Mucosa of descending colon (tissue), 3 donors: ENCODE measurements at regions not wholly inside any gene's neighbourhood (a gene's known extent, or its start where the extent isn't known, plus 50 kb on each side); places are given as distances from the start of the nearest gene placed in this dataset.

ENCODE experiments used
- ATAC-seq: fragments of 200-7000 bp; cut with Tn5 transposase; one replicate; pipeline ENCODE4 v1.9.1; 2020; ENCODE audit warnings: mild to moderate bottlenecking, moderate library complexity
- DNase-seq, 3 donors: peaks; one replicate each; pipeline ENCODE4 v3.0.0-alpha.2; 2020
- H3K36me3 ChIP-seq: fragments of 200-600 bp; one replicate; pipeline ENCODE4 v1.8.0; 2021; ENCODE audit warnings: low read depth, mild to moderate bottlenecking
- H3K4me1 ChIP-seq: fragments of 200-600 bp; one replicate; pipeline ENCODE4 v1.8.0; 2021; ENCODE audit warnings: low read depth, mild to moderate bottlenecking
- H3K4me3 ChIP-seq: fragments of 200-600 bp; one replicate; pipeline ENCODE4 v1.8.0; 2021; ENCODE audit warnings: mild to moderate bottlenecking
- H3K9me3 ChIP-seq: fragments of 200-600 bp; one replicate; pipeline ENCODE4 v1.8.0; 2021; ENCODE audit warnings: mild to moderate bottlenecking
- CTCF ChIP-seq: fragments of 200-600 bp; IDR thresholded peaks from one replicate; pipeline ENCODE4 v1.8.0; 2022; ENCODE audit warnings: antibody characterized with exemption, mild to moderate bottlenecking
- intact Hi-C, 2 donors: fragments of 100-400 bp; cut with DNase I in 1 of 2; cut with micrococcal nuclease in 1 of 2; formaldehyde crosslinking; loops; one replicate each; pipeline versions ENCODE4 v1.11.0 to v1.11.1; 2022; cut with DNase I, micrococcal nuclease
- donor health status: DM: no; HTN: no; CAD: no; lungs with moderate emphysema.
- donor health status: DM: no; HTN: no; CAD: no.
- donor health status: DM: no; HTN: yes; CAD: no.

GRCh38 chr2:17276220-17276619, 242.0 kb downstream of the RAD51AP2 start:
- ATAC-seq = no peak
- intact Hi-C loops = no loop called here
- no peak for TF ChIP-seq CTCF

GRCh38 chr2:17272652-17273525, 245.4 kb downstream of the RAD51AP2 start:
- DNase-seq = no peak
- Histone ChIP-seq H3K4me1 (no peaks in the 10 kb centered on the region), H3K36me3 (no peaks in the 10 kb centered on the region), H3K9me3 (no peaks in the 10 kb centered on the region), H3K4me3 (no peak overlapping the region)
- intact Hi-C loops = no loop called here
- TF ChIP-seq CTCF = no peak
- ATAC-seq = no peak

More at GRCh38 chr2:17276220-17276619, 242.0 kb downstream of the RAD51AP2 start:
- no peak for DNase-seq
- Histone ChIP-seq H3K4me1 (no peaks in the 10 kb centered on the region), H3K4me3 (no peak overlapping the region), H3K9me3 (no peaks in the 10 kb centered on the region), H3K36me3 (no peaks in the 10 kb centered on the region)

GRCh38 chr2:17272170-17272569, 246.1 kb downstream of the RAD51AP2 start:
- no peak overlapping the region for H3K4me3 ChIP-seq
- intact Hi-C loops = no loop called here
- H3K9me3 ChIP-seq = no peaks in the 10 kb centered on the region
- DNase-seq = no peak
- no peak for ATAC-seq
- TF ChIP-seq CTCF = no peak
- no peaks in the 10 kb centered on the region for H3K36me3 ChIP-seq
- H3K4me1 ChIP-seq = no peaks in the 10 kb centered on the region

- no peaks in the 10 kb centered on the region for H3K36me3 ChIP-seq
- no peak for DNase-seq
- H3K4me1 ChIP-seq = no peaks in the 10 kb centered on the region
- TF ChIP-seq CTCF = no peak
- ATAC-seq = no peak
- no peak overlapping the region for H3K4me3 ChIP-seq
- intact Hi-C loops = no loop called here
- H3K9me3 ChIP-seq = no peaks in the 10 kb centered on the region
Observed at GRCh38 chr2:17271416-17271815, 246.8 kb downstream of the RAD51AP2 start.

- DNase-seq (no peak), ATAC-seq (no peak)
- TF ChIP-seq CTCF = no peak
- intact Hi-C loops = no loop called here
- Histone ChIP-seq H3K9me3 (no peaks in the 10 kb centered on the region), H3K4me1 (no peaks in the 10 kb centered on the region), H3K4me3 (no peak overlapping the region), H3K36me3 (no peaks in the 10 kb centered on the region)
Observed at GRCh38 chr2:17270894-17271293, 247.3 kb downstream of the RAD51AP2 start.
